H9 (cell line): ENCODE measurements at regions not wholly inside any gene's neighbourhood (a gene's known extent, or its start where the extent isn't known, plus 50 kb on each side); places are given as distances from the start of the nearest gene placed in this dataset.

Experiments
- DNase-seq: peaks from one replicate; pipeline ENCODE4 v3.0.0-alpha.2; 2017
- H2AFZ ChIP-seq: one replicate; pipeline ENCODE4 v1.6.1; 2013; ENCODE audit warnings: mild to moderate bottlenecking, low read length, control low read depth, moderate library complexity
- H2AK5ac ChIP-seq: 2 replicates; pipeline ENCODE4 v1.6.1; 2013; ENCODE audit warnings: low read length, control low read depth, mixed read lengths; ENCODE audit not compliant: insufficient read length
- H2BK120ac ChIP-seq: one replicate; pipeline ENCODE4 v1.6.1; 2013; ENCODE audit warnings: low read depth, mild to moderate bottlenecking, low read length, control low read depth, inconsistent platforms; ENCODE audit not compliant: poor library complexity, severe bottlenecking
- H2BK12ac ChIP-seq: 2 replicates; pipeline ENCODE4 v1.6.1; 2013; ENCODE audit warnings: low read length, control low read depth, mixed read lengths, low read depth; ENCODE audit not compliant: insufficient read length
- H2BK15ac ChIP-seq: 2 replicates; pipeline ENCODE4 v1.6.1; 2013; ENCODE audit warnings: low read depth, low read length, control low read depth
- H2BK20ac ChIP-seq: one replicate; pipeline ENCODE4 v1.6.1; 2013; ENCODE audit warnings: low read depth, mild to moderate bottlenecking, low read length, control low read depth, inconsistent platforms; ENCODE audit not compliant: poor library complexity, severe bottlenecking
- H2BK5ac ChIP-seq: 2 replicates; pipeline ENCODE4 v1.6.1; 2013; ENCODE audit warnings: low read length, control low read depth, mixed read lengths; ENCODE audit not compliant: insufficient read length
- H3K14ac ChIP-seq: 2 replicates; pipeline ENCODE4 v1.6.1; 2013; ENCODE audit warnings: low read length, control low read depth; ENCODE audit not compliant: insufficient read depth
- H3K18ac ChIP-seq: 2 replicates; pipeline ENCODE4 v1.6.1; 2013; ENCODE audit warnings: low read depth, mild to moderate bottlenecking, mixed read lengths, low read length, control low read depth; ENCODE audit not compliant: insufficient read length
- H3K23ac ChIP-seq: 2 replicates; pipeline ENCODE4 v1.6.1; 2013; ENCODE audit warnings: low read length, control low read depth, mixed read lengths, low read depth; ENCODE audit not compliant: insufficient read length
- H3K23me2 ChIP-seq: 2 replicates; pipeline ENCODE4 v1.6.1; 2013; ENCODE audit warnings: low read depth, mild to moderate bottlenecking, mixed read lengths, low read length, control low read depth; ENCODE audit not compliant: insufficient read length, poor library complexity, severe bottlenecking
- H3K27ac ChIP-seq: 2 replicates; pipeline ENCODE4 v1.5.1; 2013; ENCODE audit warnings: low read length, control low read depth, mixed read lengths, low read depth; ENCODE audit not compliant: insufficient read length
- H3K27me3 ChIP-seq: 2 replicates; pipeline ENCODE4 v1.6.1; 2013; ENCODE audit warnings: low read length, control low read depth, inconsistent platforms; ENCODE audit not compliant: insufficient read depth
- H3K4ac ChIP-seq: 2 replicates; pipeline ENCODE4 v1.6.1; 2013; ENCODE audit warnings: low read depth, mild to moderate bottlenecking, control low read depth, inconsistent platforms, low read length, moderate library complexity
- H3K4me1 ChIP-seq: 2 replicates; pipeline ENCODE4 v1.6.1; 2013; ENCODE audit warnings: low read length, control low read depth, inconsistent platforms; ENCODE audit not compliant: insufficient read depth
- H3K4me2 ChIP-seq: 2 replicates; pipeline ENCODE4 v1.6.1; 2013; ENCODE audit warnings: low read length, control low read depth, mixed read lengths; ENCODE audit not compliant: insufficient read length, insufficient read depth
- H3K56ac ChIP-seq: 2 replicates; pipeline ENCODE4 v1.6.1; 2013; ENCODE audit warnings: low read depth, mild to moderate bottlenecking, mixed read lengths, low read length, control low read depth; ENCODE audit not compliant: insufficient read length
- H3K79me1 ChIP-seq: 2 replicates; pipeline ENCODE4 v1.6.1; 2013; ENCODE audit warnings: low read depth, mild to moderate bottlenecking, moderate library complexity, low read length, control low read depth, inconsistent platforms; ENCODE audit not compliant: insufficient read depth, poor library complexity, severe bottlenecking
- H3K79me2 ChIP-seq: 2 replicates; pipeline ENCODE4 v1.6.1; 2013; ENCODE audit warnings: low read length, control low read depth, inconsistent platforms; ENCODE audit not compliant: insufficient read depth
- H3K9ac ChIP-seq: 2 replicates; pipeline ENCODE4 v1.6.1; 2013; ENCODE audit warnings: low read length, control low read depth, mixed read lengths; ENCODE audit not compliant: insufficient read length; ENCODE audit errors: extremely low read depth
- H3K9me3 ChIP-seq: one replicate; pipeline ENCODE4 v1.6.1; 2013; ENCODE audit warnings: low read depth, low read length, inconsistent platforms; ENCODE audit not compliant: control insufficient read depth
- H3T11ph ChIP-seq: one replicate; pipeline ENCODE4 v1.6.1; 2013; ENCODE audit warnings: mild to moderate bottlenecking, low read length, control low read depth, inconsistent platforms
- H4K20me1 ChIP-seq: one replicate; pipeline ENCODE4 v1.6.1; 2013; ENCODE audit not compliant: control insufficient read depth, insufficient read length, insufficient read depth
- H4K5ac ChIP-seq: 2 replicates; pipeline ENCODE4 v1.6.1; 2013; ENCODE audit warnings: low read depth, mild to moderate bottlenecking, mixed read lengths, low read length, control low read depth; ENCODE audit not compliant: insufficient read length
- H4K8ac ChIP-seq: replicated peaks from 2 replicates; pipeline ENCODE4 v1.6.1; 2013; ENCODE audit warnings: low read length, control low read depth, mixed read lengths, low read depth; ENCODE audit not compliant: insufficient read length
- H4K91ac ChIP-seq: 2 replicates; pipeline ENCODE4 v1.6.1; 2013; ENCODE audit warnings: low read depth, mild to moderate bottlenecking, moderate library complexity, mixed read lengths, low read length, control low read depth; ENCODE audit not compliant: insufficient read length
- H3K27ac Mint-ChIP-seq, 3 experiments: 2 replicates in 2 of 3; 3 replicates in 1 of 3; pipeline ENCODE4 v1.8.0; 2020 to 2021; ENCODE audit warnings: mixed read lengths in 3 of 3, mild to moderate bottlenecking in 1 of 3, moderate library complexity in 1 of 3
- H3K27me3 Mint-ChIP-seq: 2 replicates; pipeline ENCODE4 v1.8.0; 2021; ENCODE audit warnings: low read depth, mild to moderate bottlenecking, moderate library complexity, mixed read lengths
- H3K36me3 Mint-ChIP-seq, 3 experiments: 2 replicates in 2 of 3; 3 replicates in 1 of 3; pipeline ENCODE4 v1.8.0; 2020 to 2021; ENCODE audit warnings: low read depth in 3 of 3, mixed read lengths in 3 of 3; ENCODE audit not compliant: insufficient read depth in 1 of 3
- H3K4me1 Mint-ChIP-seq, 2 experiments: 2 replicates each; pipeline ENCODE4 v1.8.0; 2020; ENCODE audit warnings: mixed read lengths in 2 of 2
- H3K4me3 Mint-ChIP-seq, 2 experiments: 2 replicates in 1 of 2; 3 replicates in 1 of 2; pipeline ENCODE4 v1.8.0; 2020 to 2021; ENCODE audit warnings: mild to moderate bottlenecking in 2 of 2, mixed read lengths in 2 of 2, moderate library complexity in 1 of 2
- H3K9me3 Mint-ChIP-seq, 2 experiments: 2 replicates in 1 of 2; 3 replicates in 1 of 2; pipeline ENCODE4 v1.8.0; 2020; ENCODE audit warnings: mild to moderate bottlenecking in 2 of 2, mixed read lengths in 2 of 2, moderate library complexity in 1 of 2
- CTCF ChIP-seq: fragments of 200-600 bp; sonication (generic); conservative IDR thresholded peaks from 3 replicates; pipeline ENCODE4 v1.8.0; 2021; ENCODE audit warnings: antibody characterized with exemption, mild to moderate bottlenecking
- WGBS: extraction: QIAGEN DNeasy Blood & Tissue Kit; methylation state at CpG from one replicate; pipeline ENCODE4 v1.1.7; 2013; ENCODE audit warnings: missing lambda C conversion rate, low lambda C conversion rate, mixed read lengths; ENCODE audit not compliant: insufficient read length; ENCODE audit errors: extremely low coverage; 5-methylcytosine and 5-hydroxymethylcytosine counted together

- TF ChIP-seq CTCF = no peak
- Mint-ChIP-seq H3K36me3 (0 out of 7 replicates have a peak, but pooled peaks cover 0 to 2% (median 0%) of the 10 kb centered on the region in 3 experiments), H3K4me1 (0 out of 4 replicates have a peak, but pooled peaks cover 0 to 3% of the 10 kb centered on the region in 2 experiments), H3K27me3 (no peaks in the 10 kb centered on the region), H3K9me3 (peaks cover 2 to 66% of the 10 kb centered on the region in 2 experiments; a peak in 4 of 5 replicates), H3K4me3 (no peak overlapping the region), H3K27ac (no peak overlapping the region)
- Histone ChIP-seq H4K8ac (no peak overlapping the region), H3K9me3 (no peaks in the 10 kb centered on the region), H3K18ac (no peak overlapping the region), H2BK5ac (no peak overlapping the region), H2BK12ac (no peak overlapping the region), H3K27me3 (no peaks in the 10 kb centered on the region), H3K9ac (no peak overlapping the region), H3K23ac (no peak overlapping the region), H4K5ac (no peak overlapping the region), H2BK20ac (no peak overlapping the region), H3K27ac (no peak overlapping the region), H3K14ac (no peak overlapping the region), H2BK120ac (no peak overlapping the region), H4K20me1 (no peaks in the 10 kb centered on the region), H2AFZ (no peak overlapping the region), H3T11ph (no peak overlapping the region), H4K91ac (no peak overlapping the region), H3K4me1 (no peaks in the 10 kb centered on the region; the same call in 1 of the 2 replicates), H2BK15ac (no peak overlapping the region), H3K4ac (no peak overlapping the region), H3K4me2 (no peak overlapping the region), H3K79me1 (no peaks in the 10 kb centered on the region), H2AK5ac (no peak overlapping the region), H3K56ac (no peak overlapping the region), H3K79me2 (no peaks in the 10 kb centered on the region), H3K23me2 (no peaks in the 10 kb centered on the region)
- no CpG with 5 or more reads among the region's 3 CpGs for WGBS
- DNase-seq = no peak
Observed at GRCh38 chrX:9324676-9325075, 140.2 kb upstream of the TBL1X start.
